Natural killer cell treated with Interleukin-12 subunit alpha and Interleukin-12 subunit beta and Interleukin-15 and Interleukin-18, amount 100 ng/mL, for 72 hours (primary cell): ENCODE measurements at regions not wholly inside any gene's neighbourhood (a gene's known extent, or its start where the extent isn't known, plus 50 kb on each side); places are given as distances from the start of the nearest gene placed in this dataset.

ENCODE experiments used
- ATAC-seq, 2 donors: fragments of 150-1000 bp; cut with Tn5 transposase in 1 of 2; sonication (Bioruptor Pico), chemical (Tn5 transposase) in 1 of 2; 2 replicates each; pipeline ENCODE4 v1.10.0; 2021
- DNase-seq: peaks from one replicate; pipeline ENCODE4 v3.0.0; 2022; ENCODE audit warnings: low spot score
- H3K27ac Mint-ChIP-seq, 2 donors: 1 replicate in 1 of 2; 2 replicates in 1 of 2; pipeline ENCODE4 v1.8.0; 2022; ENCODE audit warnings: mixed read lengths in 2 of 2, mild to moderate bottlenecking in 1 of 2, moderate library complexity in 1 of 2
- H3K27me3 Mint-ChIP-seq, 2 donors: 1 replicate in 1 of 2; 2 replicates in 1 of 2; pipeline ENCODE4 v1.8.0; 2022; ENCODE audit warnings: mixed read lengths in 2 of 2
- H3K36me3 Mint-ChIP-seq: one replicate; pipeline ENCODE4 v1.8.0; 2022; ENCODE audit warnings: mixed read lengths
- H3K4me1 Mint-ChIP-seq, 2 donors: 1 replicate in 1 of 2; 2 replicates in 1 of 2; pipeline ENCODE4 v1.8.0; 2022; ENCODE audit warnings: low read depth in 2 of 2, mixed read lengths in 2 of 2, mild to moderate bottlenecking in 1 of 2
- H3K4me3 Mint-ChIP-seq: one replicate; pipeline ENCODE4 v1.8.0; 2022; ENCODE audit warnings: mixed read lengths
- H3K9me3 Mint-ChIP-seq: 2 replicates; pipeline ENCODE4 v1.8.0; 2022; ENCODE audit warnings: mixed read lengths

GRCh38 chr2:195031411-195031810, 625.6 kb upstream of the SLC39A10 start:
- no peak for ATAC-seq
- Mint-ChIP-seq H3K27me3 (no peaks in the 10 kb centered on the region), H3K36me3 (no peaks in the 10 kb centered on the region)

GRCh38 chr2:195029804-195030654, 627.0 kb upstream of the SLC39A10 start:
- Mint-ChIP-seq H3K4me1 (no peaks in the 10 kb centered on the region), H3K27me3 (no peaks in the 10 kb centered on the region), H3K36me3 (no peaks in the 10 kb centered on the region), H3K4me3 (no peak overlapping the region), H3K9me3 (no peaks in the 10 kb centered on the region), H3K27ac (no peak overlapping the region)
- DNase-seq (no peak), ATAC-seq (no peak)

More at GRCh38 chr2:195031411-195031810, 625.6 kb upstream of the SLC39A10 start:
- H3K27ac Mint-ChIP-seq: no peak overlapping the region
- H3K4me1 Mint-ChIP-seq: no peaks in the 10 kb centered on the region
- DNase-seq: no peak
- H3K9me3 Mint-ChIP-seq: no peaks in the 10 kb centered on the region
- no peak overlapping the region for H3K4me3 Mint-ChIP-seq

GRCh38 chr2:195027947-195028346, 629.1 kb upstream of the SLC39A10 start:
- no peak overlapping the region for H3K4me3 Mint-ChIP-seq

GRCh38 chr2:195026261-195026660, 630.8 kb upstream of the SLC39A10 start:
- DNase-seq (no peak), ATAC-seq (no peak)
- H3K4me1 Mint-ChIP-seq: no peaks in the 10 kb centered on the region
- no peak overlapping the region for H3K27ac Mint-ChIP-seq
- no peak overlapping the region for H3K4me3 Mint-ChIP-seq
- no peaks in the 10 kb centered on the region for H3K36me3 Mint-ChIP-seq
- no peaks in the 10 kb centered on the region for H3K27me3 Mint-ChIP-seq
- H3K9me3 Mint-ChIP-seq: no peaks in the 10 kb centered on the region

More at GRCh38 chr2:195027947-195028346, 629.1 kb upstream of the SLC39A10 start:
- no peaks in the 10 kb centered on the region for H3K36me3 Mint-ChIP-seq
- H3K9me3 Mint-ChIP-seq: no peaks in the 10 kb centered on the region
- ATAC-seq (no peak), DNase-seq (no peak)
- no peak overlapping the region for H3K27ac Mint-ChIP-seq
- H3K27me3 Mint-ChIP-seq: no peaks in the 10 kb centered on the region
- no peaks in the 10 kb centered on the region for H3K4me1 Mint-ChIP-seq

- Mint-ChIP-seq H3K9me3 (no peaks in the 10 kb centered on the region), H3K4me1 (no peaks in the 10 kb centered on the region), H3K36me3 (no peaks in the 10 kb centered on the region), H3K4me3 (no peak overlapping the region), H3K27ac (no peak overlapping the region), H3K27me3 (no peaks in the 10 kb centered on the region)
- ATAC-seq (no peak), DNase-seq (no peak)
Measured at GRCh38 chr2:195022508-195022830, 634.6 kb upstream of the SLC39A10 start.

- ATAC-seq: no peak
- Mint-ChIP-seq H3K27me3 (no peaks in the 10 kb centered on the region), H3K4me3 (no peak overlapping the region), H3K4me1 (no peaks in the 10 kb centered on the region), H3K9me3 (no peaks in the 10 kb centered on the region), H3K36me3 (no peaks in the 10 kb centered on the region), H3K27ac (no peak overlapping the region)
- DNase-seq: no peak
Measured at GRCh38 chr2:195021711-195022507, 635.1 kb upstream of the SLC39A10 start.

- H3K27me3 Mint-ChIP-seq: no peaks in the 10 kb centered on the region
- no peaks in the 10 kb centered on the region for H3K4me1 Mint-ChIP-seq
- H3K36me3 Mint-ChIP-seq: no peaks in the 10 kb centered on the region
- no peaks in the 10 kb centered on the region for H3K9me3 Mint-ChIP-seq
- no peak overlapping the region for H3K27ac Mint-ChIP-seq
- no peak for DNase-seq
- H3K4me3 Mint-ChIP-seq: no peak overlapping the region
- no peak for ATAC-seq
Measured at GRCh38 chr2:195018462-195018861, 638.6 kb upstream of the SLC39A10 start.

GRCh38 chr2:195017890-195018289, 639.1 kb upstream of the SLC39A10 start:
- ATAC-seq (no peak), DNase-seq (no peak)
- no peaks in the 10 kb centered on the region for H3K9me3 Mint-ChIP-seq
- no peaks in the 10 kb centered on the region for H3K4me1 Mint-ChIP-seq
- H3K36me3 Mint-ChIP-seq: no peaks in the 10 kb centered on the region
- H3K27me3 Mint-ChIP-seq: no peaks in the 10 kb centered on the region
- no peak overlapping the region for H3K27ac Mint-ChIP-seq
- H3K4me3 Mint-ChIP-seq: no peak overlapping the region

- H3K9me3 Mint-ChIP-seq: no peaks in the 10 kb centered on the region
- H3K27me3 Mint-ChIP-seq: no peaks in the 10 kb centered on the region
- no peak for DNase-seq
- no peaks in the 10 kb centered on the region for H3K4me1 Mint-ChIP-seq
- H3K27ac Mint-ChIP-seq: no peak overlapping the region
- H3K36me3 Mint-ChIP-seq: no peaks in the 10 kb centered on the region
- H3K4me3 Mint-ChIP-seq: no peak overlapping the region
- ATAC-seq: no peak
Measured at GRCh38 chr2:195016841-195017240, 640.2 kb upstream of the SLC39A10 start.

- Mint-ChIP-seq H3K27ac (no peak overlapping the region), H3K4me1 (no peaks in the 10 kb centered on the region), H3K36me3 (no peaks in the 10 kb centered on the region), H3K27me3 (no peaks in the 10 kb centered on the region), H3K4me3 (no peak overlapping the region), H3K9me3 (no peaks in the 10 kb centered on the region)
- DNase-seq: no peak
- ATAC-seq: no peak
Measured at GRCh38 chr2:195009202-195009601, 647.8 kb upstream of the SLC39A10 start.

- DNase-seq: no peak
- Mint-ChIP-seq H3K27ac (no peak overlapping the region), H3K4me3 (no peak overlapping the region), H3K4me1 (no peaks in the 10 kb centered on the region), H3K27me3 (no peaks in the 10 kb centered on the region), H3K9me3 (no peaks in the 10 kb centered on the region), H3K36me3 (no peaks in the 10 kb centered on the region)
- no peak for ATAC-seq
Measured at GRCh38 chr2:195006856-195007255, 650.2 kb upstream of the SLC39A10 start.

GRCh38 chr2:195003881-195004471, 653.0 kb upstream of the SLC39A10 start:
- Mint-ChIP-seq H3K4me1 (no peaks in the 10 kb centered on the region), H3K4me3 (no peak overlapping the region), H3K27me3 (no peaks in the 10 kb centered on the region), H3K27ac (no peak overlapping the region), H3K36me3 (no peaks in the 10 kb centered on the region), H3K9me3 (peaks cover under 1% of the 10 kb centered on the region)
- ATAC-seq: no peak
- no peak for DNase-seq

- Mint-ChIP-seq H3K27me3 (no peaks in the 10 kb centered on the region), H3K9me3 (peaks cover 3% of the 10 kb centered on the region), H3K36me3 (no peaks in the 10 kb centered on the region), H3K27ac (no peak overlapping the region), H3K4me1 (no peaks in the 10 kb centered on the region), H3K4me3 (no peak overlapping the region)
- ATAC-seq (no peak), DNase-seq (no peak)
Measured at GRCh38 chr2:195001924-195002323, 655.1 kb upstream of the SLC39A10 start.

- no peak overlapping the region for H3K4me3 Mint-ChIP-seq
- H3K27me3 Mint-ChIP-seq: no peaks in the 10 kb centered on the region
- DNase-seq: no peak
- H3K4me1 Mint-ChIP-seq: no peaks in the 10 kb centered on the region
- H3K36me3 Mint-ChIP-seq: no peaks in the 10 kb centered on the region
- H3K9me3 Mint-ChIP-seq: peaks cover 3% of the 10 kb centered on the region
- no peak for ATAC-seq
- no peak overlapping the region for H3K27ac Mint-ChIP-seq
Measured at GRCh38 chr2:194999771-195000170, 657.3 kb upstream of the SLC39A10 start.
